ENCODE measurements at regions not wholly inside any gene's neighbourhood (a gene's known extent, or its start where the extent isn't known, plus 50 kb on each side); places are given as distances from the start of the nearest gene placed in this dataset.

GRCh38 chr12:123100882-123101281 lies 50.0 kb downstream of the PITPNM2 start:
- H3K27ac Mint-ChIP-seq, result peak overlapping the region in 2 of 10 donors; percentile 5 to 48
- POLR2A ChIA-PET, result interaction anchor here (0.5 to 0.8 kb wide), 2 partner anchors 12 to 347 kb away, joined by 3 to 4 read pairs; no protein-coding TSS in a partner anchor
- H3K4me1 Mint-ChIP-seq, result peaks cover 29 to 48% (median 36%) of the 10 kb centered on the region in 4 donors
- H3K27me3 Mint-ChIP-seq, result no peaks in the 10 kb centered on the region
- no peak overlapping the region for H3K4me3 Mint-ChIP-seq
- DNase-seq (no peak), ATAC-seq (no peak)
- peaks cover 0 to 8% (median 3%) of the 10 kb centered on the region in 3 donors for H3K36me3 Mint-ChIP-seq
- no peaks in the 10 kb centered on the region for H3K9me3 Mint-ChIP-seq

- Mint-ChIP-seq H3K36me3 (peaks cover 0 to 8% (median 3%) of the 10 kb centered on the region in 3 donors), H3K4me1 (peaks cover 25 to 44% (median 34%) of the 10 kb centered on the region in 4 donors)
- POLR2A ChIA-PET, result interaction anchor here (0.5 to 0.8 kb wide), 2 partner anchors 11 to 348 kb away, joined by 3 to 4 read pairs; no protein-coding TSS in a partner anchor
These were observed 50.4 kb downstream of the PITPNM2 start for GRCh38 chr12:123100450-123100849.

GRCh38 chr12:123099560-123100192 lies 51.2 kb downstream of the PITPNM2 start:
- H3K4me1 Mint-ChIP-seq, result peaks cover 19 to 36% (median 32%) of the 10 kb centered on the region in 4 donors
- H3K36me3 Mint-ChIP-seq, result peaks cover 0 to 8% (median 3%) of the 10 kb centered on the region in 3 donors
- POLR2A ChIA-PET, result interaction anchor here (0.8 to 1.7 kb wide), 4 partner anchors 11 to 133 kb away, joined by 3 to 5 read pairs (median 4); partner anchors contain the start of gene MPHOSPH9
- H3K27ac Mint-ChIP-seq, result peak overlapping the region in 2 of 10 donors; percentile 7 to 52
- H3K9me3 Mint-ChIP-seq, result no peaks in the 10 kb centered on the region
- no peak overlapping the region for H3K4me3 Mint-ChIP-seq
- ATAC-seq, result no peak
- no peaks in the 10 kb centered on the region for H3K27me3 Mint-ChIP-seq
- no peak for DNase-seq

More at GRCh38 chr12:123100450-123100849, 50.4 kb downstream of the PITPNM2 start:
- no peak overlapping the region for H3K4me3 Mint-ChIP-seq
- ATAC-seq (no peak), DNase-seq (no peak)
- H3K27ac Mint-ChIP-seq, result peak overlapping the region in 2 of 10 donors; percentile 5 to 48
- no peaks in the 10 kb centered on the region for H3K27me3 Mint-ChIP-seq
- H3K9me3 Mint-ChIP-seq, result no peaks in the 10 kb centered on the region

- DNase-seq (no peak), ATAC-seq (no peak)
- peak overlapping the region in 1 of 10 donors; percentile 20 for H3K27ac Mint-ChIP-seq
- no peaks in the 10 kb centered on the region for H3K27me3 Mint-ChIP-seq
- no peaks in the 10 kb centered on the region for H3K9me3 Mint-ChIP-seq
- POLR2A ChIA-PET, result interaction anchor here (0.9 to 1.7 kb wide), 4 partner anchors 20 to 134 kb away, joined by 4 to 5 read pairs (median 4); partner anchors contain the start of gene MPHOSPH9
- H3K36me3 Mint-ChIP-seq, result peaks cover 0 to 8% (median 3%) of the 10 kb centered on the region in 3 donors
- H3K4me1 Mint-ChIP-seq, result peaks cover 19 to 32% (median 29%) of the 10 kb centered on the region in 4 donors
- peak overlapping the region in 1 of 10 donors; percentile 2 for H3K4me3 Mint-ChIP-seq
These were observed 52.1 kb downstream of the PITPNM2 start for GRCh38 chr12:123098780-123099179.

GRCh38 chr12:123097561-123098084 lies 53.3 kb downstream of the PITPNM2 start:
- ATAC-seq, result no peak
- Mint-ChIP-seq H3K27me3 (no peaks in the 10 kb centered on the region), H3K36me3 (peaks cover 0 to 8% (median 3%) of the 10 kb centered on the region in 3 donors), H3K4me3 (no peak overlapping the region), H3K4me1 (peaks cover 22 to 30% (median 25%) of the 10 kb centered on the region in 4 donors), H3K27ac (peak overlapping the region in 3 of 10 donors; percentile 27 to 47 (median 30)), H3K9me3 (no peaks in the 10 kb centered on the region)
- no peak for DNase-seq
- POLR2A ChIA-PET, result interaction anchor here (0.6 to 1.5 kb wide), 2 partner anchors 22 to 142 kb away, joined by 3 to 4 read pairs; no protein-coding TSS in a partner anchor

GRCh38 chr12:123096741-123097140 lies 54.1 kb downstream of the PITPNM2 start:
- H3K4me1 Mint-ChIP-seq, result peaks cover 15 to 29% (median 22%) of the 10 kb centered on the region in 4 donors
- ATAC-seq (no peak), DNase-seq (no peak)
- no peak overlapping the region for H3K27ac Mint-ChIP-seq
- H3K4me3 Mint-ChIP-seq, result no peak overlapping the region
- POLR2A ChIA-PET, result interaction anchor here (0.6 kb wide), 1 partner anchor 32 kb away, joined by 4 read pairs; no protein-coding TSS in a partner anchor
- H3K27me3 Mint-ChIP-seq, result no peaks in the 10 kb centered on the region
- H3K36me3 Mint-ChIP-seq, result peaks cover 0 to 8% (median 3%) of the 10 kb centered on the region in 3 donors
- no peaks in the 10 kb centered on the region for H3K9me3 Mint-ChIP-seq

- POLR2A ChIA-PET, result interaction anchor here (0.6 kb wide), 1 partner anchor 32 kb away, joined by 4 read pairs; no protein-coding TSS in a partner anchor
- peaks cover 0 to 8% (median 3%) of the 10 kb centered on the region in 3 donors for H3K36me3 Mint-ChIP-seq
- H3K27ac Mint-ChIP-seq, result peak overlapping the region in 1 of 10 donors; percentile 51
- no peak overlapping the region for H3K4me3 Mint-ChIP-seq
- H3K9me3 Mint-ChIP-seq, result no peaks in the 10 kb centered on the region
- ATAC-seq (no peak), DNase-seq (no peak)
- no peaks in the 10 kb centered on the region for H3K27me3 Mint-ChIP-seq
- H3K4me1 Mint-ChIP-seq, result peaks cover 15 to 32% (median 22%) of the 10 kb centered on the region in 4 donors
These were observed 54.7 kb downstream of the PITPNM2 start for GRCh38 chr12:123096182-123096581.

GRCh38 chr12:123095078-123095881 lies 55.6 kb downstream of the PITPNM2 start:
- no peak overlapping the region for H3K4me3 Mint-ChIP-seq
- H3K9me3 Mint-ChIP-seq, result no peaks in the 10 kb centered on the region
- no peak for DNase-seq
- POLR2A ChIA-PET, result interaction anchor here (0.9 kb wide), 1 partner anchor 12 kb away, joined by 3 read pairs; no protein-coding TSS in a partner anchor
- H3K36me3 Mint-ChIP-seq, result peaks cover 0 to 5% (median 3%) of the 10 kb centered on the region in 3 donors
- H3K27me3 Mint-ChIP-seq, result no peaks in the 10 kb centered on the region
- no peak for ATAC-seq
- H3K27ac Mint-ChIP-seq, result peak overlapping the region in 3 of 10 donors; percentile 15 to 59 (median 32)
- H3K4me1 Mint-ChIP-seq, result peaks cover 16 to 31% (median 20%) of the 10 kb centered on the region in 4 donors

GRCh38 chr12:123094349-123095077 lies 56.4 kb downstream of the PITPNM2 start:
- DNase-seq (no peak), ATAC-seq (no peak)
- Mint-ChIP-seq H3K27me3 (no peaks in the 10 kb centered on the region), H3K36me3 (peaks cover 0 to 7% (median 3%) of the 10 kb centered on the region in 3 donors), H3K27ac (peak overlapping the region in 1 of 10 donors; percentile 15), H3K4me3 (no peak overlapping the region), H3K4me1 (peaks cover 16 to 33% (median 24%) of the 10 kb centered on the region in 4 donors), H3K9me3 (no peaks in the 10 kb centered on the region)
- POLR2A ChIA-PET, result no interaction called here

GRCh38 chr12:123092866-123093265 lies 58.0 kb downstream of the PITPNM2 start:
- Mint-ChIP-seq H3K27me3 (no peaks in the 10 kb centered on the region), H3K4me3 (no peak overlapping the region), H3K36me3 (peaks cover 0 to 6% (median 3%) of the 10 kb centered on the region in 3 donors), H3K4me1 (peaks cover 20 to 38% (median 24%) of the 10 kb centered on the region in 4 donors), H3K27ac (peak overlapping the region in 5 of 10 donors; percentile 2 to 73 (median 17)), H3K9me3 (no peaks in the 10 kb centered on the region)
- ATAC-seq (no peak), DNase-seq (no peak)
- POLR2A ChIA-PET, result interaction anchor here (0.7 to 0.9 kb wide), 2 partner anchors 8 to 24 kb away, joined by 3 read pairs; no protein-coding TSS in a partner anchor

- H3K36me3 Mint-ChIP-seq, result peaks cover 0 to 3% (median 0%) of the 10 kb centered on the region in 3 donors
- no peaks in the 10 kb centered on the region for H3K9me3 Mint-ChIP-seq
- H3K4me1 Mint-ChIP-seq, result peaks cover 21 to 42% (median 25%) of the 10 kb centered on the region in 4 donors
- DNase-seq (no peak), ATAC-seq (no peak)
- no peaks in the 10 kb centered on the region for H3K27me3 Mint-ChIP-seq
- peak overlapping the region in 3 of 10 donors; percentile 53 to 69 (median 58) for H3K27ac Mint-ChIP-seq
- POLR2A ChIA-PET, result no interaction called here
- no peak overlapping the region for H3K4me3 Mint-ChIP-seq
These were observed 59.4 kb downstream of the PITPNM2 start for GRCh38 chr12:123091230-123092150.
